Astrocyte of the cerebellum (primary cell): ENCODE measurements at regions not wholly inside any gene's neighbourhood (a gene's known extent, or its start where the extent isn't known, plus 50 kb on each side); places are given as distances from the start of the nearest gene placed in this dataset.
A peak's percentile ranks its signal among the peaks of the same experiment; 100 is the strongest.
"Not testable (repeated sequence)": the region's sequence is repeated elsewhere in the genome, so short reads cannot be mapped to it uniquely, and the experiment has no call there.

Source experiments
- DNase-seq: peaks from one replicate; pipeline ENCODE4 v3.0.0-alpha.2; 2011; ENCODE audit warnings: low read depth
- H3K4me3 ChIP-seq: 2 replicates; pipeline ENCODE4 v1.5.1; 2011; ENCODE audit warnings: mild to moderate bottlenecking, low read depth, low read length, moderate library complexity
- CTCF ChIP-seq: IDR thresholded peaks from 2 replicates; pipeline ENCODE4 v1.5.1; 2012; ENCODE audit warnings: low read length, low read depth, moderate library complexity, mild to moderate bottlenecking; ENCODE audit errors: missing control alignments
- in situ Hi-C: cut with HindIII; loops from 2 replicates; pipeline ENCODE4 v1.10.0; 2017; ENCODE audit warnings: low sequenced_read_pairs

DNA sequence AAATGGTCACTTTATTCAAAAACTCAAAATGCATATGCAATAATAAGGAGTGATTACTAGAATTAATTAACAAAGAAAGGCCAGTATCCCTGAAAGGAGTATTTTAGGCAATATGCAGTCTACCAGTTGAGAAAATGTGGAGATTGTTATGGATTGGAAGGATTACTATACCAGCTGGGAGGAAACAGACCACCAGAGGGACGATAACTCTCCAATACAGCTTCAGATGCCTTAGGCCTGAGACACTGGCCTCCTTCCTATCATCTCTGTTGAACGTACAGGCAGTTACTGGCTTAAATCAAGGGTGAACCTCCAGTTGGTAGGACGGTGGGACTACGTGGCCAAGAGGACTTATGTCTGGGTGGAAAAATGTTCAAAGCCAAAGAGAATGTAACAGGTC is 336.4 kb upstream of the EPHA4 start:
- DNase-seq: no peak
- in situ Hi-C loops: no loop called here
- TF ChIP-seq CTCF: no peak
- no peak overlapping the region for H3K4me3 ChIP-seq

DNA sequence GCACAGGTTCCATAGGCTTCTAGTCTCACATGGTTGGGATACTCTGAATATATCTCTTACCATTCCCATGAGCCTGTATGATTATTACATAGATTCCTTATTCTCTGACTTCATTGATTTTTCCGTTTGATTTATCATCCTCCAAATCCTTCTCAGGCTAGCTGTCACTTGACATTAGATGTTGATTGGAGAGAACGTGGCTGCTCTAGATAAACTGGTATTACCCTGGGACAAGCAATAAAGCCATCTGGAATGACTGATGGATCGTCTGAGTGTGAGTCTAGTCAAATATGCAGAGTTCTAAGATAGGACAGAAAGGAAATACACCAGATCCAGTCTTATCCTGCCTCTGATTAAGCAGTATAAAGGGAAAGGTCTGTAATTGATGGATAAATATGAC is 325.6 kb upstream of the EPHA4 start:
- DNase-seq: no peak
- no peak overlapping the region for H3K4me3 ChIP-seq
- in situ Hi-C loops: no loop called here
- no peak for TF ChIP-seq CTCF

DNA sequence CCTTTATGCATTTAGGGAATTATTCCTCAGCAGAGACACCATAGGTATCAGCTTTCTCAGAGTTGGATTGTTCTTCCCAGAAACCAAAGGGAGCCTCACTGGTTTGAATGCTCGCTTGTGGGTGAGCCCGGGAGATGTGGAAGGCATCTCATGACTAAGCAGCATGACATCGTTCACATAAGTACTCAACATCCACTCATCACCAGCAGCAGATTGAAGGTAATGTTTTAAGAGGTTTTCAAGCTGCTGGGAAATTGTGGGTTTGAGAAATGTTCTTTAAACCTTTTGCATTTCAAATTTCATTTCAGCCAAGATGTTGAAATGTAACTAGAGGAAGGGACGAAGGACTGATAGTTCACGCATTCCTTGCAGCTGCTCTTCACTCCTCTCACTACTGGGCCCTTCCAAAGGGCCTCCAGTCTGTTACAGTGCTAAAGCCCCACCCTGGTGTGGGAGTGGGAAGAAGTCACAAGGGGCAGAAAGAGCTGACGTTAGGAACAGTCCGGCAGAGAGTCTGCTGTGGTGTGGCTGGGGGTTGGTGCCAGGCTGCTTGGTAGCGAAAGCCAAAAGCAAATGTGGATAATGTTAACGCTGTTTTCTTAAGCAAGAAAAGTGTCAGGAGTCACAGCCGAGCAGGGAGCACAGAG is 324.5 kb upstream of the EPHA4 start:
- TF ChIP-seq CTCF: no peak
- no peak overlapping the region for H3K4me3 ChIP-seq
- peak; percentile 50 for DNase-seq
- in situ Hi-C loops: no loop called here

DNA sequence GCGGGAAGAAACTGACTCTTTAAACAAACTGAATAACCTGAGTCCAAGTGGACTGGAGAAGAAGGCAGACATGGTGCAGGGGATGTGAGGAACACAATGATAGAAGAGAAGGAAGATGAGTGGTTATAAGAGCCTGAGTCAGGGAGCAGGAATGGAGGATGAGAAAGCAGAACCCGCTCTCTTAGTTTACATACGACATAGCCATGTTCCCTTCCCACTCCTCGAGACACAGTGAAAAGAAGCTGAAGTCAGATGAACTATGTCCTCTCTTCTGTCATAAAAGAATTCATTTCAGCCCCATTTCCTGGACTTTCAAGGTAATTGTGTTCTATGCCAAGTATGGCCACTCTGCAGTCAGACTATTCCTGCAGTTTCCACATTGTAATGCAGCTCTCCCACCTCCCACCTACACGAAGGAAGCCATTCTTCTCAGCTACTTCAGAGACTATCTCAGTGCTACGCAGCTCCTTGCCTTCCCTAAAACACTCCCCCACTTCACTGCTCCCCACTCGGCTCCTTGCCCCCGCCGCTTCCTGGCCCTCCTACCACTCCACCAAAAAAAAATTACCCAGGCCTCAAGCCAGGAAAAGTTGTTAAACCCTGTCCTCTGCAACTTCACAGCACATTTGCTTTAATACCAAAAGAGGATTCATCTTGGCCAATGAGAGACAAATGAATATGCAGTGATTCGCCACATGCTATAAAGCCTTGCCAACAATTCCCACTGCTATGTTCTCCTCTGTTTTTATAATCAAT is 323.4 kb upstream of the EPHA4 start:
- no peak for TF ChIP-seq CTCF
- DNase-seq: peak; percentile 20
- in situ Hi-C loops: no loop called here
- H3K4me3 ChIP-seq: no peak overlapping the region

DNA sequence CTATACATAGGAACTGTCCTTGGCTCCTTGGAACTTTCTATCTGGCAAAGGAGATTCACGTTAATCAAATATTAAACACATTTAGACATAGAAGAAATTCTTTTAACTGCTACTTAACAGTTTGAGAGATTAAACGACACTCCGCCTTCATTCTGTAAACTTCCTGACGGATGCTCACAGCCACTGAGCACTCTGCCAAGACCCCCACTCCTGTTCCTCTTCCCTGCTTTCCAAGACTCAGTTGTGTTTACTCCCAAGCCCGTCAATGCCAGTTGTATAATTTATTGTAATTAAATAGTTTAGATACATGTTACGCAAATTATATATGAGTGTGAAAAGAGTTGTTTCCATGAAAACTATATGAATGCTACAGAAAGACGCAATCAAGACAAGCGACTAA is 321.4 kb upstream of the EPHA4 start:
- in situ Hi-C loops: no loop called here

GRCh38 chr2:221892006-221892405 is 319.9 kb upstream of the EPHA4 start:
- H3K4me3 ChIP-seq, DNase-seq, in situ Hi-C loops: not testable (repeated sequence)

More for the DNA sequence above, 321.4 kb upstream of the EPHA4 start:
- H3K4me3 ChIP-seq: no peak overlapping the region
- TF ChIP-seq CTCF: no peak
- no peak for DNase-seq

GRCh38 chr2:221883976-221884375 is 311.9 kb upstream of the EPHA4 start:
- TF ChIP-seq CTCF: no peak
- in situ Hi-C loops: no loop called here
- no peak overlapping the region for H3K4me3 ChIP-seq
- DNase-seq: no peak
